Heart left ventricle (tissue), 13 donors: ENCODE measurements at regions not wholly inside any gene's neighbourhood (a gene's known extent, or its start where the extent isn't known, plus 50 kb on each side); places are given as distances from the start of the nearest gene placed in this dataset.
"Not testable (repeated sequence)": the region's sequence is repeated elsewhere in the genome, so short reads cannot be mapped to it uniquely, and the experiment has no call there.

Source experiments
- CTCF ChIP-seq, 12 donors: fragments of 200-600 bp; sonication (generic) in 4 of 12; IDR thresholded peaks; one replicate each; pipeline versions ENCODE4 v1.5.0 to v1.8.0; 2018 to 2022; ENCODE audit warnings: antibody characterized with exemption in 12 of 12, mild to moderate bottlenecking in 5 of 12
- POLR2A ChIP-seq, 2 donors: fragments of 450-650 bp; IDR thresholded peaks; one replicate each; pipeline ENCODE4 v1.6.1; 2017; ENCODE audit warnings: antibody characterized with exemption in 2 of 2, mild to moderate bottlenecking in 2 of 2, moderate library complexity in 2 of 2
- donor health status: ischemic (EF 13 %, LVEDD 7.1; RV severe dilation, severe dysfunction).
- donor health status: DM: no; HTN: yes; CAD: no.
- donor health status: DM: no; HTN: no; CAD: no.
- donor health status: ischemic (EF 25% LVEDD 6.9; RV normal size, moderate dysfunction).
- donor health status: ischemic (EF 25% LVEDD 5.7; RV mildly dilated, moderate dysfunction).
- donor health status: ischemic (EF 35%, LVEDD 5.7; RV mildly dilated, moderate dysfunction).
- donor health status: nonischemic (EF 11% LVEDD 7.7; RV severe dilation, severe dysfunction).
- donor health status: DM: yes; HTN: yes; CAD: no.
- donor health status: PGD.
- donor health status: ischemic (EF 29% LVEDD 5.4; RV normal size, mild dysfunction).
- donor health status: nonischemic (EF 23%, LVEDD 6.1; RV moderate dilation, normal function).

- TF ChIP-seq CTCF, POLR2A (IDR thresholded peaks at IDR 0.05): not testable (repeated sequence)
These were observed 175.9 kb upstream of the AKAP13 start for GRCh38 chr15:85204481-85204880.
